HEK293T (cell line): ENCODE measurements at regions not wholly inside any gene's neighbourhood (a gene's known extent, or its start where the extent isn't known, plus 50 kb on each side); places are given as distances from the start of the nearest gene placed in this dataset.

ENCODE experiments used
- BHLHE40 ChIP-seq: fragments of 450-650 bp; IDR thresholded peaks from 2 replicates; pipeline ENCODE4 v1.6.1; 2016; ENCODE audit warnings: mild to moderate bottlenecking, moderate library complexity, borderline replicate concordance
- CTBP1 ChIP-seq: fragments of 450-650 bp; IDR thresholded peaks from 2 replicates; pipeline ENCODE4 v1.6.1; 2016; ENCODE audit warnings: borderline replicate concordance
- ELF4 ChIP-seq: fragments of 450-650 bp; IDR thresholded peaks from 2 replicates; pipeline ENCODE4 v1.6.1; 2017; ENCODE audit warnings: antibody characterized with exemption
- FOXK2 ChIP-seq: fragments of 450-650 bp; IDR thresholded peaks from 2 replicates; pipeline ENCODE4 v1.6.1; 2016; ENCODE audit warnings: mild to moderate bottlenecking
- FOXM1 ChIP-seq: fragments of 450-650 bp; IDR thresholded peaks from 2 replicates; pipeline ENCODE4 v1.6.1; 2017; ENCODE audit warnings: mild to moderate bottlenecking, borderline replicate concordance
- L3MBTL2 ChIP-seq: fragments of 450-650 bp; conservative IDR thresholded peaks from 2 replicates; pipeline ENCODE4 v1.6.1; 2016; ENCODE audit warnings: mild to moderate bottlenecking
- SP1 ChIP-seq: fragments of 450-650 bp; IDR thresholded peaks from 2 replicates; pipeline ENCODE4 v1.6.1; 2017
- SUZ12 ChIP-seq: fragments of 450-650 bp; IDR thresholded peaks from 2 replicates; pipeline ENCODE4 v1.6.1; 2016; ENCODE audit warnings: mild to moderate bottlenecking
- TARDBP ChIP-seq: fragments of 450-650 bp; IDR thresholded peaks from 2 replicates; pipeline ENCODE4 v1.6.1; 2016
- ZNF384 ChIP-seq: fragments of 450-650 bp; IDR thresholded peaks from 2 replicates; pipeline ENCODE4 v1.6.1; 2016

- no peak for TF ChIP-seq SP1
- TF ChIP-seq SUZ12: no peak
- no peak for TF ChIP-seq FOXK2
- no peak for TF ChIP-seq L3MBTL2
- no peak for TF ChIP-seq CTBP1
- TF ChIP-seq FOXM1: no peak
- no peak for TF ChIP-seq BHLHE40
- TF ChIP-seq ELF4: no peak
- TF ChIP-seq TARDBP: no peak
- no peak for TF ChIP-seq ZNF384
Observed at GRCh38 chr4:183797445-183798300, 107.4 kb upstream of the STOX2 start.
